GM21390 (cell line): ENCODE measurements at regions not wholly inside any gene's neighbourhood (a gene's known extent, or its start where the extent isn't known, plus 50 kb on each side); places are given as distances from the start of the nearest gene placed in this dataset.

ENCODE experiments used
- ATAC-seq: cut with Tn5 transposase; IDR thresholded peaks from one replicate; pipeline ENCODE4 v1.9.1; 2021; ENCODE audit not compliant: unreplicated experiment

DNA sequence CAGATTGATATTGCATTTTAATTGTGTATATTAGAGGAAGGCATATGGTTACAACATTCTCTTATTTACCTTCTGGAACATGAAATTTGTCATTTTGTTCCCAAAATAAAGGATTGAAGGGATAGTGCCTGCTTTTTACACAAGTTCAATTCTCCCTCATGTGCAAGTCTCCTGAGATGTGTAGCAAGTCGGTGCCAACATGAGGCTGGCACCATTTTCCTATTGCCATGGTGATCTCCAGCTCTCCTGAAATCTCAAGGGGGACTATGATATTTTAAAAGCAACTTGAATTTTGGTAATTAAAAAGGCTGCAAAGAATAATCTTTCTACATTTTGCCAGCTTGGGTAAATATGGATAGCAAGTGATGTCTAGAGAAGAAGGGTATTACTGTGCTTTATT, 693.3 kb upstream of the WWC1 start:
- ATAC-seq: no peak

DNA sequence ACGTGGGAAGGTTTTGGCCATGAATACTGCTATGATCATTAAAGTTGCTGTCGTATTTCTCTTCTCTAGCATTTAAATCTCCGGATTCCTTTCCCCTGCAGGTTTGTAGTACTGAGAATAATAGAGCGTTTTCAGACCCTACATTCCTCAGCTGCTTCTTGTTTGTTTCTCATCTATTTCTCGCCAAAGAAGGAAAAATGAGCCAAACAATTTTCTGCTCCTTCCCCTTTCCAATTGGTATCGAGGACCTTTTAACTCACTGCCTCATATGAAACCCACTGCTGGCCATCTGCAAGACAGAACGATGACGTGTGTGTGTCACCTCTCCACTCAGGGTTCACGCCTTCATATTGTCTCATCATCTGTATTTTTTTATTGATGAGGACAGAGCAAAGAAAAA, 689.4 kb upstream of the WWC1 start:
- ATAC-seq: no peak

DNA sequence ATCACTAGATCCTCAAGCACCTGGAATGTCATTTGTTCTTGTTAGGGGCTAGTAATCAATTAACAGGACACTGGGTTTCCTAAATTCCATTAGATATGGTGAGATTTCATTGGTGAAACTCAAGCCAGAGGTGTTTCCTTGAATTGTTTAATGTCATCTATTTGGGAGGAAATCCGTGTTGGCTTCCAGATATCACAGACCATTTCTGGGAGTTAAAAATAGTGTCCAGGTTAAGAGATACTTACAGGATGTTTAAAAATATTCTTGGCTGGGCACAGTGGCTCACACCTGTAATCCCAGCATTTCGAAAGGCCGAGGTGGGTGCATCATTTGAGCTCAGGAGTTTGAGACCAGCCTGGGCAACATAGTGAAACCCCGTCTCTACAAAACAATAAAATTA, 688.3 kb upstream of the WWC1 start:
- ATAC-seq: no peak

DNA sequence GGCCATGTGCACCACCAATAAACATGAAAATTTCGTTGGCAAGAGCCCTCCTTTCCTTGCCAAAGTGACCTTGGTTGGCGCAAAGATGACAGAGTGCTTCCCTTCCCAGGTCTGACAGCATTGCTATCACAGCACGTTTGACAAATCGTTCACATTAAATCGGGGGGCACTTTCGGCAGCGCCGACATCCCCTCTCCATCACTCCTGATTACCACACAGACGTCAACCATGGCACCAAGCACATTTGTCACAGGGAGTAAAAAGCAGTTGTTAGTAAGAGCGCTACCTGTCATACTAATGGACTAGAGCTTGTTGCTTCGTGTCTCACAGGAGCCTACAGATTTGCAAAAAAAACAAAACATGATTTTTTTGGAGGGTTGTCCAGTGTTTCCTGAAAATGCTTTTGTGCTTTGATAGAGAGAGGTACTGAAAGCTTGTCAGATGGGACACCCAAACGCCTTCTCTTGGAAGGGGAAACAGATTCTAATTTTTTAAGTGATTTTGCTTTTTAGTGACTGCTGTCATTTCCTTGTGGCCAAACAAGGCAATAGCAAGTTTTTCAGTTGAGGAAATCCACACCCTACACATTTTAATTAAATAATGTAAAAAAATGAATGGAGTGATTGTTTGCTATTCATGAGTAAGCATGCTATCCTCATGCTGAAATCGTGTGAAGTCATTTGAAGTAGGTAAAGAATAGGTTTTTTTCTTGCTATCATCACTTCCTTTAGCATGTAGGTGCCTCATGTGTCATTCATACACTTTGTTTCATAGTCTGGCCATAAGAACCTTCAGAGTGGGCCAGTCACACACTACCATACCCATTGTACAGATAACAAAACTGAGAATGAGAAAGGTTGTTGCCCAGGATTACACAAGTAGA, 682.8 kb upstream of the WWC1 start:
- ATAC-seq: no peak

DNA sequence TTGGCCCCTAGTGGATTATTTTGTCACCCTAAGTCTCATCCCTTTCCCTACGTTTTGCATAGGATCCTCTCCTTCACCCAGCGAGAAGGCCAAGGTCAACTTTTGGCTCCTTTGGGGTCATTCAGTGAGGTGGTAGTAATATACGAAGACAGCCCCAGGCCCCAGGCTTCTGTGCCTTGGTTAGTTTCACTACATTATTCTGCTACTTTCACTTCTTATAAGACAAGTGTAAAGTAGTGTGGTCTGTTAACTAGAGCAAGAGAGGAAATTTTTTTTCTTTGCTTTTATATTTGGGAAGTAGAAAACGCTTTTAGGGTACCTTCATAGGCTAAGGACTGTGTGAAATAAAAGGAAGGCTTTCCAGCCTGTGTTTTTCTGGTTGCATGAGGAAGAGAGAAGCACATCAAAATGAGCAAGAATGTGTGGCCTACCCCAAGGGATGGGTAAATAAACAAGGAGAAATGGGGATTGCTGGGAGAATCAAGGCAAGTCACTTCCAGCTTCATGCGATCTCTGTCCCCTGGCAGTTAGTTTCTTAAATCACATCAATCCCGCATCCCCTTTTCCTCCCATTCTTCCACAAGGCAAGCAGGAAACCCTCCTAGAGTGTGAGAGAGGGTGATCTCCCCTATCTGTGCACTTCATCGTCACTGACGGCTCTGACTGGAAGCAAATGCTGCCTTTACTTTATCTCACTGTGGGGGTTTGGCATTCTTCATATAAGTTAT, 677.0 kb upstream of the WWC1 start:
- ATAC-seq: no peak

DNA sequence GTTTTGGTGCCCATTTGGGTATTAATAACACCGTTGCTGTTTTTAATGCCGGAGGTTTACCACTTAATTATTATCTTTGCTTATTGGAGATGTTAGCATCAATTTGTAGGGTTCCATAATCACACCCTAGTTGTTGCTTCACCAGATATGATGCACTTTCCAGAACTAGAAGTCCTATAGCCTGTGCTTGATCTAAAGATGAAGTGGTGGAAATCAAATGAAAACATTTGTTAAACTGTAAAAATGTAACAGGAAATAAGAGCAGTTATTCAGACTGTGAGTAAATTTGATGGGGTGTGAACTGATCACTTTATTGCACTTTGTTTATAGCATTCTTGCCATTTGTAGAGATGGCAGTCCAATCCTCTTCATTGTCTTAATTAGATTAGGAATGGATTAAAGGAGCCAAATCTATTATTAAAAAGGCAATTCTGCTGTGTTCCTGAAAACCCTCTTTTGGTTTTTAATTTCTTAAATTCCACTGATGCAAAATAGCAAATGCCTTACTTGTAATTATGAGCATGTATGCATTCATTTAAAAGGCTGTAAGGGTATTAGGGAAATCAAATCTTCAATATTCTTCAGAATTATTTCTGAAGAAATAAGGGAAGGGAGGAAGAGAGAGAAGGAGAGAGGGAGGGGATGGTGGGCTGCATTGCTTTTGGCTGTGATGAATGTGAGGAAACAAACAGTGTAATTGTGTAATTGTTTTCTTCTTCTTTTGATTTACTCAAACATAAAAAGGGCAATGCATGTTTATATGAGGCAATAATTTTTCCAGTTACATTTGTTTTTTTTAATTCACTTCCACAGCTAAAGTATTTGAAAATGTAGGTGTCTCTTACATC, 675.2 kb upstream of the WWC1 start:
- ATAC-seq: no peak

DNA sequence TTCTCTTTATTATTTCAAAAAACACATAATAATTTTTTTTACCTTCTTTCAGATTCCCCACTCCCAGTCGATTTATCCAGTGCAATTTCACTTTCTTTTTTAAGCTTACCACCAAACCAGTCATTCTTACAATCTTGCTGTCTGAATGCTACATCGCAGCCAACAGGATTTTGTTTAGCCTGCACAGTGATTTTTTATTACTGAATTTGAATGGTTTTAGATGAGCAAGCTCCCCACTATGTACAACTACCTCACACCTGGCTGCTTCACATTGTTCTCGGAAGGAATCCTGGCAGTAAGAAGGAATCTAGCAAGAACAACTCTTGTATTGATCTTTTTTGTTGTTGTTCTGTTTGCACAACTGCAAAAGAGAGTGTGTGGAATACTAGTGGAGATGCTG, 668.1 kb upstream of the WWC1 start:
- no peak for ATAC-seq

DNA sequence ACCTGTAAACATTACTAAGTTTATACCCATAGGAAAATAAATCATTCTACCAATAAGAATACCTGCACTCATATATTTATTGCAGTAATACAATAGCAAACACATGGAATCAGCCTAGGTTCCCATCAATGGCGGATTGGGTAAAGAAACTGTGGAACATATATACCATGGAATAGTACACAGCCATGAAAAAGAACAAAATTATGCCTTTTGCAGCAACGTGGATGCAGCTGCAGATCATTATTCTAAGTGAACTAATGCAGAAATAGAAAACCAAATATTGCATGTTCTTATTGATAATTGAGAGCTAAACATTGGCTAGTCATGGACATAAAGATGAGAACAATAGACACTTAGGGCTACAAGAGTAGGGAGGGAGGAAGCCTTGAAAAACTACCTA, 667.4 kb upstream of the WWC1 start:
- no peak for ATAC-seq

DNA sequence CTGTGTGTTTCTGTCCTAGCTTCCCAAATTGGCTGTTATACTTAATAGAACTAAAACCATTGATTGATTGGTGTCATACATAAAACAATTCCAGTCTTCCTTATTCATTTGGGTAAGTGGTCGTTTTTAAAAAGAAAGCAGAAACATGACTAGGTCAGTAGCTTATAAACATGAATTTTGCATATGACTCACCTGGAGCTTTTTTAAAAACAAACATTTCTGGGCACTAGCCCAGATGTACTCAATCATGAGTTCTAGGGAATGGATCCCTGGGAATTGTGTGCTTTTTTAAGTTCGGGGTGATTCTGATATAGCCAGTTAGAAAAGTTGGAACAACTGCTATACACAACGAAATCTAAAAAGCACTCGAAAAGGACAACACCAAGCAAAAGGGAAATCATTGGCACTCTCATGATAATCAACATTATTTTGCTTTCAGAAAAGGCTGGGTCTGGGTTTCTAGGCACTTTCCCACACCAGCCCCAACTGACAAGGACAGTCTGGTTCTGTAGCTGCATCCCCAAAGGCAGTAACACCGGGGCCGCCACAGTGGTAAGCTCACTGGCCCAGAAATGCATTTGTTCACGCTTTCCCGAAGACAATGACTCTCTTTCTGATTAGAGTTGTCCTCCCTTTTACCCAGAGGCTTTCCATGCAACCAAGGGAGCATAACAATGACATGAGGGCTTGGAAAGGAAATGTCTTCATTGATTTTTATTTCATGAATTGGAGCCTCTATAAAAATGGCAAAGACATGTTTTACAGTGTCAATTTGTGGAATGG, 664.9 kb upstream of the WWC1 start:
- no peak for ATAC-seq

DNA sequence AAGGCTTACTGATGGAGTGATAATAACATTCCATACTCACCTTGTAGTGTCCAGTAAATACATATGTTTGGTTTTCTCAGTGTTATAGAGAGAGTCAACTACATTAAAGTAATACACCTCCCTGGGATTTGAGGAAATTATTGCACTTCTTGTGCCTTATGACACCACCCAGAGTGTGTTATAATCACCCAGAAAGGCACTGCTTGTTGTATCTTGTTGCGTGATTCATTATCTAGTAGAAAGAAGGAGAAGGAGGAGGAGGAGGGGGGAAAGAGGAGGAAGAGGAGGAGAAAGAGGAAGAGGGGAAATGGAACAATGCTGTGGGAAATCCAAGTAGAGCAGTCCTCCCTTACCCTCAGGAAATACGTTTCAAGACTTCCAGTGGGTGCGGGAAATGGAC, 661.8 kb upstream of the WWC1 start:
- no peak for ATAC-seq

DNA sequence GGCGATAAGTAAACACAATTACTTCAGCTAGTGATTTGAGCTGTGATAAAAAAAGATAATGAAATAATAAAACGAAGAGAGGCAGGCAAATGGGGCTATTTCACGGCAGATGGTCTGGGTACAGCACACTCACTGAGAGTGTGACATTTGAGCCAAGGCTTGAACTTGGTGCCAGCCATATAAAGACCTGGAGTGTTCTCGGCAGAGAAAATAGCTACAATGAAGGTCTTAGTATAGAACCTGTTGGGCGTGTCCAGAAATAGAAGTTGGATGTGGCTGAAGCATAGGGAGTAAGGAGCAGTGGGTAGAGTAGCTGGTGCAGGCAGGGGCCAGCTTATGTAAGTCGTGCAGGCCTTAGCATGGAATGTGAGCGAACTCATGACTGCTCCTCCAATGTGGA, 660.3 kb upstream of the WWC1 start:
- ATAC-seq: no peak

DNA sequence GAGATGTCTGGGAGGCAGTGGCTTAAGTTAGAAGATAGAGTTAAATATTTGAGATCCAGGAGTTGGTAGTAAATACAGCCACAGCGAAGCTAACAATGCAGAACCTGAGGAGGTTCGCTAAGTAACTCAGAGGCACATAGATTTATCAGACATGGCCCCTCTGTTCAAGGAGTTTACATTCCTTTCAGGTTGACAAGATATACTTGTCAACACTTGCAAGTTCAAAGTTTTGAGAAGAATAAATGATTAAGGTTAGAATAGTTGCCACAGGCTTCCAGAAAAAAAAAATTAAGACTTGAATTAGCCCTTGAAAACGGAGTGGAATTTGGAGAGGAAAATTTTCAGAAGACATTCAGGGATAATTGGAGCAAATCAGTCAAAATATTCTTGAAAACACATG, 658.3 kb upstream of the WWC1 start:
- ATAC-seq: no peak

DNA sequence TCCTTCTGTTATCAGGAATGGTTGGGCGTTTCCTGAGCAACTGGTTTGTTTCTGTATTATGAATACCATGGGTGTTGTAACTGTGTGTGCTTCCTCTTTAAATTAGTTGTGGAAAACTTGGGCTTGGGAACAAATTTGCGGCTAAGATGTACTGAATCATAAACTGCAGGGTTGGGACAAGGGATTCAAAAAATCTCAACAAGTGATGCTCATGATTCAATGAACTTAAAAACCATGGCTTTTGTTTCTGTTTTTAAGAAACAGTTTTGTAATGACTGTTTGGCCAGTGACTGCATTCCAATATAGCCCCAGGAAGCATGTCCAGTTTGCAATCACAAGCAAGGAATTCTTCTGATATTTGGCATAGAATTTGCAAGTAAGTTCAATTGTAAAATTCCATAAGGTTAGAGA, 657.5 kb upstream of the WWC1 start:
- ATAC-seq: no peak

DNA sequence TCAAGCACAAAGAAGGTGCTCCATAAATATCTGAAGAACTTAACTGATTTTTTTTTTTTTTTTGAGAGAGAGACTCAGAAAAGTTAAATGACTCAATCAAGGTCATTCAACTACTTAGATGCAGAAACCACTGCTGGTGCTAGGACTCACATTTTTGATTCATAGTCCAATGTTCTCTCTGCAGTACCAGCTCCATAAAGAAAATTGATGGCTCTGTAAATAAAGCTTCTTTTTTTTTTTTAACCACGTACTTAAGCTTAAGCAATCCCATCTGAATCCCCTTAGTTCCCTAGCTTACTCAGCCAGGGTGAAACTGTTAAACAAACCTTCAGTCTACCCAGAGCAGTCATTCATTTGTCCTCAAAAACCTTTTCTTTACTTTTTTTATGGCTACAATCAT, 657.0 kb upstream of the WWC1 start:
- ATAC-seq: no peak

DNA sequence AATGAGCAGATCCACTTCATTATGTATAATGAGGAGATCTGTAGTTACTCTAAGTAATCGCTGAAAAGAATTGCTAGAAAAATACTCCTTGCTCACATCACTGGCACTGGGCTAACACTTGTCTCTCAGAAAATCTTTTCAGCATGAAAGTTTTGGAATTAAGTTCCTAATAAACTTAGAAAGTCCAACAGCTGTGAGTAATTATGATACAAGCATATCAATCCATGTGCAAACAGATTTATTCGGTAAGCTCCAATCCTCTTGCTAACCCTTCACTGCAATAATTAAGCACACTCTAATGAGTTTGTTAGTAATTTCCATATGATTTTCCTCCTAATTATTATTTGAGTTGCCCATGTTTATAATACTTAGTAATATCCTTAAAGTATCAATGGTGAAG, 652.6 kb upstream of the WWC1 start:
- no peak for ATAC-seq

DNA sequence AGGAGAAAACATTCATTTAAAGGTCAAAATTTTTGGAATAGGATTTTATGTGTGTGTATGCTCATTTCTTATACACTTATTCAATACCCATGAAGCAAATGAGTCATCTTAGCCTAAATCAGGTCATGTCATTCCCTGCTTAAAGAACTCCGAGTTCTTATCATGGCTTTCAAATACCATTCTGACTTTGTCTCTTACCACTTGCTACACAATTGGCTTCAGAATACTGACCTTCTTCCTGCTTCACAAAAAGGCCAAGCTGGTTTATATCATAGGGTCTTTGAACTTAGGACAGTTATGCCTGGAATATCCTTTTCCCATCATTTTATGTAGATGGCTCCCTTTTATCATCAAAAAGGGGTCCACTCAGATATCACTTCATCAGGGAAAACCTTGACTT, 652.2 kb upstream of the WWC1 start:
- no peak for ATAC-seq

DNA sequence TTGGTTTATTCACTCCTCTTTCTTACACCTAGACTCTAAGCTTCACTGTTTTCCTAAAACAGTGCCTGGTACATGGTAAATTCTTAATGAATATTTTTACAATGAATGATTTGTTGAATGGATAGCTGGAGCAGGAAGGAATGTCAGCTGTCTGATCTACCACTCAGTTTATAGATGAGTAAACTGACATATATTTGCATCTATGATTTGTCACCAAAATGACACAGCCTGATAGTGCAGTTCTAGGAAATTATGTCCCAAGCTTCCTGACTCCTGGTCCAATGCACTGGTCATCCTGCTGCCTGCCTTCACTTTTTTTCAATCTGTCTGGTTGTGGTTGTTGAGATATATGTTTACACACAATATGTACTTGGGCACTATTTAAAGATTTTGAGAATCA, 651.7 kb upstream of the WWC1 start:
- no peak for ATAC-seq

DNA sequence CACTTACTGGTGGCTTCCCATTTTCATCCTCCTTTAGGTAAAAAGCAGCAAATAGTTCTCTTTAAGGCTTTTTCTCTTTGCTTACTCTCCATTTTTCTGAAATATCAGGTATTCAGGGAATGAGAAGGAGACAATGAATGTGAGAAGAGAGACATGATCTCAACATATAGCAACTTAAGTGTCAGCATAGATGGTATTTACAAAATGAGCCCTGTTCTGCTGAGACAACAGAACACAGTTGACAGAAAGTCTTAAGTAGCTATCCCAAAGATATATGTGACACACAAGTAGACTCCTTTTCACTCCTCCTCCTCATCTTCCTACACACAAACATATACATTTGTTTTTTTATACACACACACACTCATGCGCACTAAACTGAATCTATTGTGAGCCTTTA, 649.3 kb upstream of the WWC1 start:
- ATAC-seq: no peak

DNA sequence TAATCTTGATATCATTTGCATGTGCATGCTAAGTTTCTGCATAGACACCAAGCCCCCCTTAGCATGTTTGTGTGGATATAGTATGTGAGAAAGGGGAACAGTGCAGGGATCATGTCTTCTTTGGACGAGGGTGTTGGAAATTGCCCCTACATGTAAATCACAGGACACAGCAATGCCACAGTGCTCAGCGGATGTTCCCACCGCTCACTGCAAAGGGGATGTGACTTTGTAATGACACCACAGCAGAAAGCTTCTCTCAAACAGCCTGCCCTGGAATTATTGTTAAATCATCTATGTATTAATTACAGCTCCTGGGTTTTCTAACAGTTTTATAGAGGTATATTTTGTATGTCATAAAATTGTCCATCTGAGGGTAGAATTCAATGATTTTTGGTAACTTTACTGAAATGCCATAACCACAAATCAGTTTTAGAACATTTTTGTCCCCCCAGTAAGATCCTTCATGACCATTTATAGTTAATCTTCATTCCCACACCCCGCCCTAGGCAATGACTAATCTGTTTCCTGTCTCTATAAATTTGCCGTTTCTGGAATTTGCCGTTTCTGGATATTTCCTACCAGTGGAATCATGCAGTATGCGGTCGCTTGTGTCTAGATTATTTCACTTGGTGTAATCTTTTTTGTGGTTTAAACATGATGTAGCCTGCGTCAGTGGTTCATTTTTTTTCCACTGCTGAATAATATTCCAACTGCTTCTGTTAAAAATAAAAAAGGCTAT, 648.5 kb upstream of the WWC1 start:
- ATAC-seq: no peak

DNA sequence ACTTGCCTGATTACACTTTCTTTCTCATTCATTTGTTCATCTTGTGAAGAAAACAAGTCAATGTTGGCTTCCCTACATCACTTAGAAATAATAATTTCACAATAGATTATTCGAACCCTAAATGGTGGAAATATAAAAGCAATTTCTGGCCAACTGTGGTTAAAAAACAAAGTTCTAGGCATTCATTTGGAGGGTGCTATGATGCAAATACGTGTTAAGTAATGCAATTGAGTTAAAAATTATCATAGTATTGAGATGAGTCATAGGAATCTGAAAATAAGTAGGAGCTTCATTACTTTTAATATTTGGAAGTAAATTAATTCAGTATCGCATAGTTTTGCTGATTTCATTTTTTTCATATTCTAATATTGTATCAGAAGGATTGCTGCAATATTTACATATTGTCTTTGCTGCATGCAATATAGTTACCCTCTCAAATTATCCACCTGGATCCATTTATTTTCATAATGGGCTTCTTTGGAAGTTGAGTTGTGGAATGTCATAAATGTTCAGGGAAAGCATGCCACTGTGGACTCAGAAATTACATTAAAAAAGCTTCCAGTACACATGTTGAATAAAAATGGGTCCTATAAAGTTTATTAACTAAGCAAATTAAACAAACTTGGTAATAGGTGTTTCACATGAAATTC, 647.7 kb upstream of the WWC1 start:
- ATAC-seq: no peak
